ENCODE measurements at regions not wholly inside any gene's neighbourhood (a gene's known extent, or its start where the extent isn't known, plus 50 kb on each side); places are given as distances from the start of the nearest gene placed in this dataset.

- no peak for TF ChIP-seq CTCF (conservative IDR thresholded peaks at IDR 0.05; ENCODE audit: low read length)
- no peak for TF ChIP-seq EZH2phosphoT487 (IDR thresholded peaks at IDR 0.05; ENCODE audit: borderline replicate concordance)
Measured at GRCh38 chr18:10239103-10239502, 215.3 kb upstream of the APCDD1 start.
